NCI-H2196 (cell line): ENCODE measurements at regions not wholly inside any gene's neighbourhood (a gene's known extent, or its start where the extent isn't known, plus 50 kb on each side); places are given as distances from the start of the nearest gene placed in this dataset.

ENCODE experiments used
- DNase-seq: peaks from one replicate; lab custom pipeline; 2025; ENCODE audit not compliant: unreplicated experiment; lab: John Stamatoyannopoulos, UW

GRCh38 chr3:124519591-124520194, 210.6 kb upstream of the UMPS start:
- no peak for DNase-seq

GRCh38 chr3:124520970-124521369, 209.3 kb upstream of the UMPS start:
- peak; percentile 93 for DNase-seq

- DNase-seq = no peak
These were observed 208.1 kb upstream of the UMPS start for GRCh38 chr3:124522082-124522625.

- DNase-seq = no peak
These were observed 203.7 kb upstream of the UMPS start for GRCh38 chr3:124526601-124527000.

GRCh38 chr3:124529826-124530571, 200.3 kb upstream of the UMPS start:
- peak; percentile 50 for DNase-seq

- DNase-seq = no peak
These were observed 199.3 kb upstream of the UMPS start for GRCh38 chr3:124530916-124531315.

GRCh38 chr3:124532071-124532470, 198.2 kb upstream of the UMPS start:
- no peak for DNase-seq

GRCh38 chr3:124535306-124535705, 194.9 kb upstream of the UMPS start:
- no peak for DNase-seq

- no peak for DNase-seq
These were observed 189.6 kb upstream of the UMPS start for GRCh38 chr3:124540550-124541211.

GRCh38 chr3:124542214-124542869, 187.9 kb upstream of the UMPS start:
- DNase-seq = no peak

GRCh38 chr3:124545891-124546290, 184.4 kb upstream of the UMPS start:
- no peak for DNase-seq

GRCh38 chr3:124552224-124552623, 178.0 kb upstream of the UMPS start:
- peak; percentile 99 for DNase-seq

- DNase-seq = no peak
These were observed 177.1 kb upstream of the UMPS start for GRCh38 chr3:124553178-124553577.

- no peak for DNase-seq
These were observed 173.6 kb upstream of the UMPS start for GRCh38 chr3:124556636-124557035.

GRCh38 chr3:124557433-124558232, 172.6 kb upstream of the UMPS start:
- DNase-seq = peak; percentile 44

- peak; percentile 79 for DNase-seq
These were observed 171.0 kb upstream of the UMPS start for GRCh38 chr3:124558991-124559845.

GRCh38 chr3:124559846-124560574, 170.2 kb upstream of the UMPS start:
- peak; percentile 94 for DNase-seq

GRCh38 chr3:124560666-124561215, 169.5 kb upstream of the UMPS start:
- DNase-seq = no peak

GRCh38 chr3:124562769-124563168, 167.5 kb upstream of the UMPS start:
- DNase-seq = no peak
